Dermis blood vessel endothelial cell (primary cell): ENCODE measurements at regions not wholly inside any gene's neighbourhood (a gene's known extent, or its start where the extent isn't known, plus 50 kb on each side); places are given as distances from the start of the nearest gene placed in this dataset.
A peak's percentile ranks its signal among the peaks of the same experiment; 100 is the strongest.

Source experiments
- DNase-seq: peaks from one replicate; pipeline ENCODE4 v3.0.0; 2010

GRCh38 chr1:25055324-25055780 lies 125.3 kb upstream of the RUNX3 start:
- no peak for DNase-seq

- no peak for DNase-seq
These were observed 124.6 kb upstream of the RUNX3 start for GRCh38 chr1:25054526-25055323.

- DNase-seq, result no peak
These were observed 123.6 kb upstream of the RUNX3 start for GRCh38 chr1:25053576-25054250.

- no peak for DNase-seq
These were observed 121.8 kb upstream of the RUNX3 start for GRCh38 chr1:25051906-25052305.

- no peak for DNase-seq
These were observed 121.4 kb upstream of the RUNX3 start for GRCh38 chr1:25051504-25051903.

GRCh38 chr1:25050165-25050564 lies 120.1 kb upstream of the RUNX3 start:
- DNase-seq, result no peak

- no peak for DNase-seq
These were observed 119.1 kb upstream of the RUNX3 start for GRCh38 chr1:25049190-25049589.

- no peak for DNase-seq
These were observed 118.7 kb upstream of the RUNX3 start for GRCh38 chr1:25048728-25049127.

GRCh38 chr1:25047506-25048240 lies 117.6 kb upstream of the RUNX3 start:
- DNase-seq, result no peak

GRCh38 chr1:25046194-25046532 lies 116.1 kb upstream of the RUNX3 start:
- DNase-seq, result no peak

GRCh38 chr1:25045480-25046193 lies 115.6 kb upstream of the RUNX3 start:
- no peak for DNase-seq

- DNase-seq, result no peak
These were observed 113.1 kb upstream of the RUNX3 start for GRCh38 chr1:25043228-25043580.

GRCh38 chr1:25042331-25043227 lies 112.5 kb upstream of the RUNX3 start:
- DNase-seq, result no peak

GRCh38 chr1:25041916-25042315 lies 111.8 kb upstream of the RUNX3 start:
- DNase-seq, result no peak

- DNase-seq, result no peak
These were observed 110.1 kb upstream of the RUNX3 start for GRCh38 chr1:25040122-25040685.

GRCh38 chr1:25039229-25039628 lies 109.2 kb upstream of the RUNX3 start:
- DNase-seq, result no peak

GRCh38 chr1:25038699-25039098 lies 108.6 kb upstream of the RUNX3 start:
- DNase-seq, result no peak

GRCh38 chr1:25037174-25038074 lies 107.3 kb upstream of the RUNX3 start:
- peak; percentile 55 for DNase-seq

- no peak for DNase-seq
These were observed 106.1 kb upstream of the RUNX3 start for GRCh38 chr1:25036117-25036546.

- DNase-seq, result no peak
These were observed 105.5 kb upstream of the RUNX3 start for GRCh38 chr1:25035523-25036116.
